ENCODE measurements at regions not wholly inside any gene's neighbourhood (a gene's known extent, or its start where the extent isn't known, plus 50 kb on each side); places are given as distances from the start of the nearest gene placed in this dataset.

DNA sequence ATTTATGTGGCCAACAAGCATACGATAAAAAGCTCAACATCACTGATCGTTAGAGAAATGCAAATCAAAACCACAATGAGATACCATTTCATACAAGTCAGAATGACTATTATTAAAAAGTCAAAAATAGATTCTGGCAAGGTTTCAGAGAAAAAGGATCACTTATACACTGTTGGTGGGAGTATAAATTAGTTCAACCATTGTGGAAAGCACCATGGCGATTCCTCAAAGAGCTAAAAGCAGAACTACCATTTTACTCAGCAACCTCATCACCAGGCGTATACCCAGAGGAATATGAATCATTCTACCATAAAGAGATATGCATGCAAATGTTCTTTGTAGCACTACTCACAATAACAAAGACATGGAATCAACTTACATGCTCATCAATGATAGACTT lies 478.7 kb upstream of the GALNTL6 start:
- Mint-ChIP-seq H3K36me3 (0 out of 2 replicates have a peak, but pooled peaks cover 2% of the 10 kb centered on the region), H3K27me3 (ENCODE audit: low read depth) (no peaks in the 10 kb centered on the region), H3K4me3 (no peak overlapping the region), H3K4me1 (no peaks in the 10 kb centered on the region), H3K27ac (no peak overlapping the region), H3K9me3 (peaks cover 17% of the 10 kb centered on the region)
- CTCF ChIA-PET: no interaction called here
- ATAC-seq: no peak
- no peak for TF ChIP-seq ZNF423 (CRISPR knock-in tag; IDR thresholded peaks at IDR 0.05)
- TF ChIP-seq, protein P1, sequence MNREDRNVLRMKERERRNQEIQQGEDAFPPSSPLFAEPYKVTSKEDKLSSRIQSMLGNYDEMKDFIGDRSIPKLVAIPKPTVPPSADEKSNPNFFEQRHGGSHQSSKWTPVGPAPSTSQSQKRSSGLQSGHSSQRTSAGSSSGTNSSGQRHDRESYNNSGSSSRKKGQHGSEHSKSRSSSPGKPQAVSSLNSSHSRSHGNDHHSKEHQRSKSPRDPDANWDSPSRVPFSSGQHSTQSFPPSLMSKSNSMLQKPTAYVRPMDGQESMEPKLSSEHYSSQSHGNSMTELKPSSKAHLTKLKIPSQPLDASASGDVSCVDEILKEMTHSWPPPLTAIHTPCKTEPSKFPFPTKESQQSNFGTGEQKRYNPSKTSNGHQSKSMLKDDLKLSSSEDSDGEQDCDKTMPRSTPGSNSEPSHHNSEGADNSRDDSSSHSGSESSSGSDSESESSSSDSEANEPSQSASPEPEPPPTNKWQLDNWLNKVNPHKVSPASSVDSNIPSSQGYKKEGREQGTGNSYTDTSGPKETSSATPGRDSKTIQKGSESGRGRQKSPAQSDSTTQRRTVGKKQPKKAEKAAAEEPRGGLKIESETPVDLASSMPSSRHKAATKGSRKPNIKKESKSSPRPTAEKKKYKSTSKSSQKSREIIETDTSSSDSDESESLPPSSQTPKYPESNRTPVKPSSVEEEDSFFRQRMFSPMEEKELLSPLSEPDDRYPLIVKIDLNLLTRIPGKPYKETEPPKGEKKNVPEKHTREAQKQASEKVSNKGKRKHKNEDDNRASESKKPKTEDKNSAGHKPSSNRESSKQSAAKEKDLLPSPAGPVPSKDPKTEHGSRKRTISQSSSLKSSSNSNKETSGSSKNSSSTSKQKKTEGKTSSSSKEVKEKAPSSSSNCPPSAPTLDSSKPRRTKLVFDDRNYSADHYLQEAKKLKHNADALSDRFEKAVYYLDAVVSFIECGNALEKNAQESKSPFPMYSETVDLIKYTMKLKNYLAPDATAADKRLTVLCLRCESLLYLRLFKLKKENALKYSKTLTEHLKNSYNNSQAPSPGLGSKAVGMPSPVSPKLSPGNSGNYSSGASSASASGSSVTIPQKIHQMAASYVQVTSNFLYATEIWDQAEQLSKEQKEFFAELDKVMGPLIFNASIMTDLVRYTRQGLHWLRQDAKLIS (CRISPR knock-in tag; IDR thresholded peaks at IDR 0.05; ENCODE audit: borderline replicate concordance): no peak
- no peak for TF ChIP-seq ZBTB21 (CRISPR knock-in tag; IDR thresholded peaks at IDR 0.05; ENCODE audit: borderline replicate concordance)
- no peak for TF ChIP-seq CBFB (CRISPR knock-in tag; IDR thresholded peaks at IDR 0.05; ENCODE audit: low read depth)
- TF ChIP-seq SMAD3 (CRISPR knock-in tag; IDR thresholded peaks at IDR 0.05; ENCODE audit: borderline replicate concordance): no peak
- TF ChIP-seq, protein P2, sequence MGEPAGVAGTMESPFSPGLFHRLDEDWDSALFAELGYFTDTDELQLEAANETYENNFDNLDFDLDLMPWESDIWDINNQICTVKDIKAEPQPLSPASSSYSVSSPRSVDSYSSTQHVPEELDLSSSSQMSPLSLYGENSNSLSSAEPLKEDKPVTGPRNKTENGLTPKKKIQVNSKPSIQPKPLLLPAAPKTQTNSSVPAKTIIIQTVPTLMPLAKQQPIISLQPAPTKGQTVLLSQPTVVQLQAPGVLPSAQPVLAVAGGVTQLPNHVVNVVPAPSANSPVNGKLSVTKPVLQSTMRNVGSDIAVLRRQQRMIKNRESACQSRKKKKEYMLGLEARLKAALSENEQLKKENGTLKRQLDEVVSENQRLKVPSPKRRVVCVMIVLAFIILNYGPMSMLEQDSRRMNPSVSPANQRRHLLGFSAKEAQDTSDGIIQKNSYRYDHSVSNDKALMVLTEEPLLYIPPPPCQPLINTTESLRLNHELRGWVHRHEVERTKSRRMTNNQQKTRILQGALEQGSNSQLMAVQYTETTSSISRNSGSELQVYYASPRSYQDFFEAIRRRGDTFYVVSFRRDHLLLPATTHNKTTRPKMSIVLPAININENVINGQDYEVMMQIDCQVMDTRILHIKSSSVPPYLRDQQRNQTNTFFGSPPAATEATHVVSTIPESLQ (CRISPR knock-in tag; IDR thresholded peaks at IDR 0.05): no peak
- no peak for TF ChIP-seq PRRX2 (CRISPR knock-in tag; IDR thresholded peaks at IDR 0.05)
- TF ChIP-seq GRHL2 (CRISPR knock-in tag; IDR thresholded peaks at IDR 0.05; ENCODE audit: insufficient replicate concordance, severe bottlenecking): no peak
- TF ChIP-seq, protein P3, sequence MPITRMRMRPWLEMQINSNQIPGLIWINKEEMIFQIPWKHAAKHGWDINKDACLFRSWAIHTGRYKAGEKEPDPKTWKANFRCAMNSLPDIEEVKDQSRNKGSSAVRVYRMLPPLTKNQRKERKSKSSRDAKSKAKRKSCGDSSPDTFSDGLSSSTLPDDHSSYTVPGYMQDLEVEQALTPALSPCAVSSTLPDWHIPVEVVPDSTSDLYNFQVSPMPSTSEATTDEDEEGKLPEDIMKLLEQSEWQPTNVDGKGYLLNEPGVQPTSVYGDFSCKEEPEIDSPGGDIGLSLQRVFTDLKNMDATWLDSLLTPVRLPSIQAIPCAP (CRISPR knock-in tag; IDR thresholded peaks at IDR 0.05): no peak
- TF ChIP-seq SP1 (CRISPR knock-in tag; conservative IDR thresholded peaks at IDR 0.05): no peak
- no peak for TF ChIP-seq JUN (CRISPR knock-in tag; IDR thresholded peaks at IDR 0.05)
- TF ChIP-seq GTF2I (CRISPR knock-in tag; conservative IDR thresholded peaks at IDR 0.05): no peak
- TF ChIP-seq GABPB1 (CRISPR knock-in tag; IDR thresholded peaks at IDR 0.05): no peak
- TF ChIP-seq MYBL2 (CRISPR knock-in tag; IDR thresholded peaks at IDR 0.05): no peak
- TF ChIP-seq, protein P4, sequence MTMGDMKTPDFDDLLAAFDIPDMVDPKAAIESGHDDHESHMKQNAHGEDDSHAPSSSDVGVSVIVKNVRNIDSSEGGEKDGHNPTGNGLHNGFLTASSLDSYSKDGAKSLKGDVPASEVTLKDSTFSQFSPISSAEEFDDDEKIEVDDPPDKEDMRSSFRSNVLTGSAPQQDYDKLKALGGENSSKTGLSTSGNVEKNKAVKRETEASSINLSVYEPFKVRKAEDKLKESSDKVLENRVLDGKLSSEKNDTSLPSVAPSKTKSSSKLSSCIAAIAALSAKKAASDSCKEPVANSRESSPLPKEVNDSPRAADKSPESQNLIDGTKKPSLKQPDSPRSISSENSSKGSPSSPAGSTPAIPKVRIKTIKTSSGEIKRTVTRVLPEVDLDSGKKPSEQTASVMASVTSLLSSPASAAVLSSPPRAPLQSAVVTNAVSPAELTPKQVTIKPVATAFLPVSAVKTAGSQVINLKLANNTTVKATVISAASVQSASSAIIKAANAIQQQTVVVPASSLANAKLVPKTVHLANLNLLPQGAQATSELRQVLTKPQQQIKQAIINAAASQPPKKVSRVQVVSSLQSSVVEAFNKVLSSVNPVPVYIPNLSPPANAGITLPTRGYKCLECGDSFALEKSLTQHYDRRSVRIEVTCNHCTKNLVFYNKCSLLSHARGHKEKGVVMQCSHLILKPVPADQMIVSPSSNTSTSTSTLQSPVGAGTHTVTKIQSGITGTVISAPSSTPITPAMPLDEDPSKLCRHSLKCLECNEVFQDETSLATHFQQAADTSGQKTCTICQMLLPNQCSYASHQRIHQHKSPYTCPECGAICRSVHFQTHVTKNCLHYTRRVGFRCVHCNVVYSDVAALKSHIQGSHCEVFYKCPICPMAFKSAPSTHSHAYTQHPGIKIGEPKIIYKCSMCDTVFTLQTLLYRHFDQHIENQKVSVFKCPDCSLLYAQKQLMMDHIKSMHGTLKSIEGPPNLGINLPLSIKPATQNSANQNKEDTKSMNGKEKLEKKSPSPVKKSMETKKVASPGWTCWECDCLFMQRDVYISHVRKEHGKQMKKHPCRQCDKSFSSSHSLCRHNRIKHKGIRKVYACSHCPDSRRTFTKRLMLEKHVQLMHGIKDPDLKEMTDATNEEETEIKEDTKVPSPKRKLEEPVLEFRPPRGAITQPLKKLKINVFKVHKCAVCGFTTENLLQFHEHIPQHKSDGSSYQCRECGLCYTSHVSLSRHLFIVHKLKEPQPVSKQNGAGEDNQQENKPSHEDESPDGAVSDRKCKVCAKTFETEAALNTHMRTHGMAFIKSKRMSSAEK (CRISPR knock-in tag; IDR thresholded peaks at IDR 0.05; ENCODE audit: borderline replicate concordance): no peak
- POLR2A ChIA-PET: no interaction called here
- no peak for DNase-seq (ENCODE audit: low spot score)

DNA sequence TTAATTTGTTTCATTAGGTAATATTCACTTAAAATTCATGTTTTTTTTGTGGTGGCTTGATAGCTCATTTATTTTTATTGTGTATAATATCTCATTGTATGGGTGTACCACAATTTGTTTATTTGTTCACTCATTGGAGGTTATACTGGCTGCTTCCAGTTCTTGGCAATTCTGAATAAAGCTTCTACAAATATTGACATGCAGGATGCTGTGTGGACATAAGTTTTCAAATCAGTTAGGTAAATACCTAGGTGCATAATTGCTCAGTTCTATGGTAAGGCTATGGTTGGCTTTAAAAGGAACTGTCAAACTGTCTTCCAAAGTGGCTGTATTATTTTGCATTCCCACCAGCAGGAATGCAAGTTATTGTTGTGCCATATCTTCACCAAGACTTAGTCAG lies 504.5 kb upstream of the GALNTL6 start:
- POLR2A ChIA-PET: no interaction called here
- Mint-ChIP-seq H3K27me3 (ENCODE audit: low read depth) (no peaks in the 10 kb centered on the region), H3K36me3 (no peaks in the 10 kb centered on the region), H3K4me1 (no peaks in the 10 kb centered on the region), H3K9me3 (peaks cover 6% of the 10 kb centered on the region; the same call in 1 of the 2 replicates), H3K27ac (no peak overlapping the region), H3K4me3 (no peak overlapping the region)
- DNase-seq (ENCODE audit: low spot score): no peak
- ATAC-seq: no peak
- CTCF ChIA-PET: no interaction called here
- no peak for TF ChIP-seq ELF4 (CRISPR knock-in tag; IDR thresholded peaks at IDR 0.05; ENCODE audit: low read depth)
- TF ChIP-seq, protein P2 (CRISPR knock-in tag; IDR thresholded peaks at IDR 0.05): no peak
- TF ChIP-seq TEAD1 (CRISPR knock-in tag; IDR thresholded peaks at IDR 0.05): no peak
- TF ChIP-seq ZNF423 (CRISPR knock-in tag; IDR thresholded peaks at IDR 0.05): no peak
- no peak for TF ChIP-seq OVOL2 (CRISPR knock-in tag; IDR thresholded peaks at IDR 0.05; ENCODE audit: borderline replicate concordance)
- TF ChIP-seq, protein P5, sequence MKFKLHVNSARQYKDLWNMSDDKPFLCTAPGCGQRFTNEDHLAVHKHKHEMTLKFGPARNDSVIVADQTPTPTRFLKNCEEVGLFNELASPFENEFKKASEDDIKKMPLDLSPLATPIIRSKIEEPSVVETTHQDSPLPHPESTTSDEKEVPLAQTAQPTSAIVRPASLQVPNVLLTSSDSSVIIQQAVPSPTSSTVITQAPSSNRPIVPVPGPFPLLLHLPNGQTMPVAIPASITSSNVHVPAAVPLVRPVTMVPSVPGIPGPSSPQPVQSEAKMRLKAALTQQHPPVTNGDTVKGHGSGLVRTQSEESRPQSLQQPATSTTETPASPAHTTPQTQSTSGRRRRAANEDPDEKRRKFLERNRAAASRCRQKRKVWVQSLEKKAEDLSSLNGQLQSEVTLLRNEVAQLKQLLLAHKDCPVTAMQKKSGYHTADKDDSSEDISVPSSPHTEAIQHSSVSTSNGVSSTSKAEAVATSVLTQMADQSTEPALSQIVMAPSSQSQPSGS (CRISPR knock-in tag; IDR thresholded peaks at IDR 0.05; ENCODE audit: borderline replicate concordance, low read depth): no peak
- no peak for TF ChIP-seq SMAD4 (CRISPR knock-in tag; IDR thresholded peaks at IDR 0.05)
- no peak for TF ChIP-seq RORB (CRISPR knock-in tag; IDR thresholded peaks at IDR 0.05)
- no peak for TF ChIP-seq ZNF416 (CRISPR knock-in tag; IDR thresholded peaks at IDR 0.05)
